ENCODE measurements at regions not wholly inside any gene's neighbourhood (a gene's known extent, or its start where the extent isn't known, plus 50 kb on each side); places are given as distances from the start of the nearest gene placed in this dataset.

- no peak for ATAC-seq
- TF ChIP-seq TCF4 (CRISPR knock-in tag; IDR thresholded peaks at IDR 0.05; ENCODE audit: borderline replicate concordance), result no peak
- TF ChIP-seq CREB5 (CRISPR knock-in tag; IDR thresholded peaks at IDR 0.05; ENCODE audit: low read depth), result no peak
- no peak for TF ChIP-seq ISL1 (CRISPR knock-in tag; IDR thresholded peaks at IDR 0.05)
- no peak for TF ChIP-seq BACH2 (CRISPR knock-in tag; IDR thresholded peaks at IDR 0.05; ENCODE audit: borderline replicate concordance)
- no peak for TF ChIP-seq POU6F1 (CRISPR knock-in tag; IDR thresholded peaks at IDR 0.05; ENCODE audit: borderline replicate concordance, low read depth)
- no peak for TF ChIP-seq TOX (CRISPR knock-in tag; IDR thresholded peaks at IDR 0.05; ENCODE audit: borderline replicate concordance)
- no peak for TF ChIP-seq CSRNP3 (CRISPR knock-in tag; IDR thresholded peaks at IDR 0.05)
- TF ChIP-seq ZNF70 (CRISPR knock-in tag; IDR thresholded peaks at IDR 0.05), result no peak
- no peak for TF ChIP-seq ZNF8 (CRISPR knock-in tag; IDR thresholded peaks at IDR 0.05)
- no peak for TF ChIP-seq ZC3H10 (CRISPR knock-in tag; IDR thresholded peaks at IDR 0.05)
- TF ChIP-seq PPARA (CRISPR knock-in tag; IDR thresholded peaks at IDR 0.05; ENCODE audit: borderline replicate concordance), result no peak
- TF ChIP-seq ESRRG (CRISPR knock-in tag; IDR thresholded peaks at IDR 0.05), result no peak
- TF ChIP-seq ZNF565 (CRISPR knock-in tag; conservative IDR thresholded peaks at IDR 0.05; ENCODE audit: low read depth), result no peak
- no peak for TF ChIP-seq RARB (CRISPR knock-in tag; IDR thresholded peaks at IDR 0.05)
- no peak for TF ChIP-seq ZFP3 (CRISPR knock-in tag; IDR thresholded peaks at IDR 0.05)
- TF ChIP-seq OSR1 (CRISPR knock-in tag; IDR thresholded peaks at IDR 0.05), result no peak
- no peak for TF ChIP-seq PATZ1 (CRISPR knock-in tag; IDR thresholded peaks at IDR 0.05; ENCODE audit: borderline replicate concordance)
These were observed 91.1 kb upstream of the B3GAT1 start for GRCh38 chr11:134503100-134503499.

- no peak for TF ChIP-seq ISL1 (CRISPR knock-in tag; IDR thresholded peaks at IDR 0.05)
- no peak for TF ChIP-seq PPARA (CRISPR knock-in tag; IDR thresholded peaks at IDR 0.05; ENCODE audit: borderline replicate concordance)
- TF ChIP-seq TSHZ2 (CRISPR knock-in tag; IDR thresholded peaks at IDR 0.05), result no peak
- TF ChIP-seq CSDC2 (CRISPR knock-in tag; IDR thresholded peaks at IDR 0.05), result no peak
- no peak for TF ChIP-seq RARB (CRISPR knock-in tag; IDR thresholded peaks at IDR 0.05)
- no peak for TF ChIP-seq TCF4 (CRISPR knock-in tag; IDR thresholded peaks at IDR 0.05; ENCODE audit: borderline replicate concordance)
- no peak for TF ChIP-seq ZFP30 (CRISPR knock-in tag; IDR thresholded peaks at IDR 0.05)
- no peak for ATAC-seq
These were observed 90.1 kb upstream of the B3GAT1 start for GRCh38 chr11:134502153-134502550.

GRCh38 chr11:134501406-134502152, 89.5 kb upstream of the B3GAT1 start:
- no peak for ATAC-seq
- TF ChIP-seq CREB5 (CRISPR knock-in tag; IDR thresholded peaks at IDR 0.05; ENCODE audit: low read depth) (no peak), GLIS3 (CRISPR knock-in tag; IDR thresholded peaks at IDR 0.05) (no peak), ZFP30 (CRISPR knock-in tag; IDR thresholded peaks at IDR 0.05) (no peak), ARNTL (CRISPR knock-in tag; IDR thresholded peaks at IDR 0.05; ENCODE audit: borderline replicate concordance, low read depth) (no peak), ZNF8 (CRISPR knock-in tag; IDR thresholded peaks at IDR 0.05) (no peak), ZC3H10 (CRISPR knock-in tag; IDR thresholded peaks at IDR 0.05) (no peak), ZNF565 (CRISPR knock-in tag; conservative IDR thresholded peaks at IDR 0.05; ENCODE audit: low read depth) (no peak), ISL1 (CRISPR knock-in tag; IDR thresholded peaks at IDR 0.05) (no peak), ZNF70 (CRISPR knock-in tag; IDR thresholded peaks at IDR 0.05) (no peak), ZFP3 (CRISPR knock-in tag; IDR thresholded peaks at IDR 0.05) (no peak), TCF4 (CRISPR knock-in tag; IDR thresholded peaks at IDR 0.05; ENCODE audit: borderline replicate concordance) (no peak), SNAI2 (CRISPR knock-in tag; IDR thresholded peaks at IDR 0.05) (no peak), RARB (CRISPR knock-in tag; IDR thresholded peaks at IDR 0.05) (no peak), CSDC2 (CRISPR knock-in tag; IDR thresholded peaks at IDR 0.05) (no peak)
